DMS114 treated with DMSO at 0.1 percent for 48 hours (cell line): ENCODE measurements at regions not wholly inside any gene's neighbourhood (a gene's known extent, or its start where the extent isn't known, plus 50 kb on each side); places are given as distances from the start of the nearest gene placed in this dataset.
"Not testable (repeated sequence)": the region's sequence is repeated elsewhere in the genome, so short reads cannot be mapped to it uniquely, and the experiment has no call there.

Experiments
- DNase-seq: peaks from one replicate; lab custom pipeline; 2025; ENCODE audit not compliant: unreplicated experiment; lab: John Stamatoyannopoulos, UW

DNA sequence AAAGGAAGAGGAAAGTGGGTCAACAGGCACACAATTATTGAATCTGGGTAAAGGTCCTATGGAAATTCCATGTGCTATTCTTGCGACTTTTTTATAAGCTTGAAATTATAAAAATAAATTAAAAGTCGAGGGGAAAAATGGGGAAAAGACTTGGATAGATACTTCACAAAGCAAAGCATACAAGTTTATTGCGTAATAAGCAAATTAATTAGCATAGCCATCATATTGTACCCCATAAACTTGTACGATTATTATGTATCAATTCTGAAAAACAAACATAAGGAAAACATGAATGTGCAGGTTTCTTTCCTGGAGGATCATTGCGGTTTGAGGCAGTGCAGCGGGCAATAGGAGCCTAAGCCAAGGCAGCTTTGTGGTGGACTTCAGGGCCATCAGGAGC lies 351.6 kb upstream of the NOX3 start:
- DNase-seq: no peak

GRCh38 chr6:155801046-155801445 lies 345.4 kb upstream of the NOX3 start:
- DNase-seq: no peak

DNA sequence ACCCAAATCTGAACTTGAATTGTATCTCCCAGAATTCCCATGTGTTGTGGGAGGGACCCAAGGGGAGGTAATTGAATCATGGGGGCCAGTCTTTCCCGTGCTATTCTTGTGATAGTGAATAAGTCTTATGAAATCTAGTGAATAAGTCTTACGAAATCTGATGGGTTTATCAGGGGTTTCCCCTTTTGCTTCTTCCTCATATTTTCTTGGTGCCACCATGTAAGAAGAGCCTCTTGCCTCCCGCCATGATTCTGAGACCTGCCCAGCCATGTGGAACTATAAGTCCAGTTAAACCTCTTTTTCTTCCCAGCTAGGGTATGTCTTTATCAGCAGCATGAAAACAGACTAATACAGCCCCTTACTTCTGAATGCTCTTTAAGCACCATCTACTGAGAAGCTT lies 343.2 kb upstream of the NOX3 start:
- not testable (repeated sequence) for DNase-seq

DNA sequence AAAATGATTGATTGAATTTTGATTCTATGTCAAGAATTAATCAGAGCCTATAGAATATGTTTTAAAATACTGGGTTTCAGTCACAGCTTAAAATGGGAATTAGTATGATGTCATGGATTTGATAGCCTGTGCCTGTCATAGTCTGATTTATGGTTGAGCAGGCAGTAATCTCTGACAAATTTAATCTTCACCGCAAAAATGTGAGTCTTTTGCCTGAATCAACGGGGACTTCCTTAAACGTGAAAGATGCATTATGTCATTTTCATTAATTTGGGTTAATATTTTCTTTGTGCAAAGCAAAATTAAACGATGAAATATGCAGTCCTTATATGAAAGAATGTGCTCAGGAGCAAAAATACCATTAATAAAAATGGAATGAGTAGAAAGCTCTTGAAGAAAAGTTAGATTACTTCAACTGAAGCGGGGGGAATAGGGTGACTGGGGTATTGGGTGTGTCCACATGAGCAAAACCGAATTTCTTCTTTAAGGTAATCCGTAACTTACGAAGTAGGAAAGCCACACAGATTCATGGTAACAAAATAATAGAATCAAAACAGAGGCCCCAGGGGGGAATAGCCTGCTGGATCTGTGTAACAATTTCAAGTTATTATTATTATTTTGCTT lies 339.6 kb upstream of the NOX3 start:
- no peak for DNase-seq

DNA sequence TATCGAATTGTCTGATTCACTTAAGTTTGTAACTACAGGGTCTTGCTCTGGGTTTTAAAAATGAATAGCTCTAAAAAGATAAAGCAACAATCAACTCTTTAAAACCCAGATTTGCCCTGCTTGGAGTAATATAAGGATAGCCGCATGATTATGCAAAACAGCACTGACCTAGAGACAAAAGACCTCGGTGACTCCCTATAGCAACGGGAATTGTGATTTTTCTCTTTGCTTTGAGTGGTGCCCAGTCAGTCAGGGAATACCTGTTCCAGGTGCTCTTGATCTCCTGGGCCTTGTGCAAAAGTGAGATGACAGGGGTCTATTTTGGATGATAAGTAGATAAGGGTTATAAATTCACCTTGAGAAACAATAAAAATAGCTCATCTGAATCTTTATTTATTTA lies 336.3 kb upstream of the NOX3 start:
- no peak for DNase-seq

DNA sequence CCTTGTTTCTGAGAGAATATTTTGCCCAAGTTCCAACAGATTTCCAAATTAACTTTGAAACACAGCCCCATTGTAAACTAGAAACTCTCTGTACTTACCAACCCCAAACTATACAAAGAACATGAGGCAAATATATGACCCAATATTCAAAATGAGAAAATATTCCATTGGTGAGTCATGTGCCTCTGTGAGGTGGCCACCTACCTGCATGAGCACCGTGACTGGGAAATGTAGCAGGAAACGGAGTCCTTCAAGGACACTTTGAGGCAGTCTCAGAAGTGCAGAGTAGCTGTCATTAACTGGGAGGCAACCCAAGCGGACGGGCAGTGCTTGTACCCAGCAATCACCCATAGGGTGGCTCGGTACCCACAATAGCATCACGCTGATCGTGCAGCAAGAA lies 335.5 kb upstream of the NOX3 start:
- no peak for DNase-seq

DNA sequence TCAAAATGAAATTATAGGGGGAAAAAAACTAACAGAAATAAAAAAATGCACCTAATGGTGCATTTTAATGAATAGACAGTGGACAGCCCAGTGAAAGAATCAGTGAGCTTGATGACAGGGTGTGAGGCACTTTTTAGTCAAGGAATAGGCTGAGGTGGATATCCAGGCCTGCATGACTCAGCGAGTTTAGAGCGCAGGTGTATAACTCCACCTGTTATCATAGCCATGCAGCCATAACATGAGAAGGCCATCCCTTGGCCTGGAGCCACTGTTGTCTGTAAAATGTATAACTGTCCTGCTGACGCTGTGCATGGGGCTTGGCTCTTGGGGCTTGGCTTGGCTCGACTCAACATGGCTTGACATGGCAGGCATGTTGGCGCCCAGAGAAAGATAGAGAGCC lies 331.5 kb upstream of the NOX3 start:
- no peak for DNase-seq

- DNase-seq: no peak
These were observed 330.9 kb upstream of the NOX3 start for GRCh38 chr6:155786528-155786927.

- DNase-seq: no peak
These were observed 327.3 kb upstream of the NOX3 start for GRCh38 chr6:155782739-155783459.

- no peak for DNase-seq
These were observed 326.7 kb upstream of the NOX3 start for GRCh38 chr6:155782320-155782731.

- DNase-seq: no peak
These were observed 323.8 kb upstream of the NOX3 start for GRCh38 chr6:155779456-155779855.

DNA sequence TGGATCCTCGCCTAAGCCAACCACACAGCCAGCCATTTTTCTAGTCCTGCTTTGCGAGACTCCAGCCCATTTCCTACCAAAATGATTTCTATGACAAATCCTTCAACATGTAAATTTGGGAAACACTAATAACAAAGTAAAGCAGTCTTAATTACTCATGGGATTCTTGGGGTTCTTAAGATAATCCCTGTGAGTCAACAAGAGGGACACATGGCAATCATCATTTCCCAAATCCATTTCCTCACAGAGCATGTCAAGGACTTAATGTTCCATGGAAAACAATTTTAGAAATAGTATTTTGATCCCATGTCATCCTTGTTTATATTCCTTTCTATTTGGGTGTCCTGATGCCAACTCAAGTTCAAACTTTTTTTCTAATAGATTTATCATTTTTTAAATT lies 322.7 kb upstream of the NOX3 start:
- no peak for DNase-seq

DNA sequence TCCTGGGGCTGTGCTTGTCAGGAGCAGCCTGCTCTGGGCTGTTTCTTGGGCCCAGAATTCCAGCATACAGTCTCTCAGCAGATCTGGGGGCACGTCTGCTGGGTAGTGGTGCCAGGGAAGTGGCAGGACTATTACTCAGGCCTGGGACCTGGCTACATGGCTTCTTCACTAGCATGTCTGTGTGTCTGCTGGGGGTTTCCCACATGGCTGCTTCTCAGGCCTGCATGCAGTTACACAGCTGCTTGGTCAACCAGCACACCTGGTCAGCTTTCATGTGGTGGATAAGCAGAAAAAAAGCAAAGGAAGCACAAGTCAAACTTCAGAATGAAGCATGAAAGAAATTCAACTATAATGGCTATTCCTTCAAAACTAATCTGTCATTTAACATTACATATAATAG lies 316.2 kb upstream of the NOX3 start:
- no peak for DNase-seq

DNA sequence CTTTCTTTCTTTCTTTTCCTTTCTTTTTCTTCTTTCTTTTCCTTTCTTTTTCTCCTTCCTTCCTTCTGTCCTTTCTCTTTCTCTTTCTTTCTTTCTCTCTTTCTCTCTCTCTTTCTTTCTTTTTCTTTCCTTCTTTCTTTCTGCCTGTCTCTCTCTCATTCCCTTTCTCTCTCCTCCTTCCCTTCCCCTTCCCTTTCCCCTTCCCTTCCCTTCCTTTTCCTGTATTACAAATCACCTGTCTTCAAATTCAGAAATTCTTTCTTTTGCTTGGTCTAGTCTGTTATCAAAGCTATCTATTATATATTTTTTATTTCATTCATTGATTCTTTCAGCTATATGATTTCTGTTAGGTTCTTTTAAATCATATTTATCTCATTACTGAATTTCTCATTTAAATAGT lies 315.2 kb upstream of the NOX3 start:
- DNase-seq: no peak

DNA sequence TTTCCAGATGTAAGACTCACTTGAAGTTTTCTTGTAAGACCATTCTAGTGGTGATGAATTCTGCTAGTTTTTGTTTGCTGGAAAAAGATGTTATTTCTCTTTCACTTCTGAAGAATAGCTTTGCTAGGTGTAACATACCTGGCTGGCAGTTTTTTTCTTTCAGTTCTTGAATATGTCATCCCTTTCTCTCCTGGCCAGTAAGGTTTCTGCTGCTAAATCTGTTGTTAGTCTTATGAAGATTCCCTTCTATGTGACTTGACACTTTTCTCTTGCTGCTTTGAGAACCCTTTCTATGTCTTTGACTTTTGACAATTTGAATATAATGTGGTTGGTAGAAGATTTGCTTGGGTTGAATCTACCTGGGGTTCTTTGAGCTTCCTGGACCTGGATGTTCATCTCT lies 314.7 kb upstream of the NOX3 start:
- DNase-seq: no peak

DNA sequence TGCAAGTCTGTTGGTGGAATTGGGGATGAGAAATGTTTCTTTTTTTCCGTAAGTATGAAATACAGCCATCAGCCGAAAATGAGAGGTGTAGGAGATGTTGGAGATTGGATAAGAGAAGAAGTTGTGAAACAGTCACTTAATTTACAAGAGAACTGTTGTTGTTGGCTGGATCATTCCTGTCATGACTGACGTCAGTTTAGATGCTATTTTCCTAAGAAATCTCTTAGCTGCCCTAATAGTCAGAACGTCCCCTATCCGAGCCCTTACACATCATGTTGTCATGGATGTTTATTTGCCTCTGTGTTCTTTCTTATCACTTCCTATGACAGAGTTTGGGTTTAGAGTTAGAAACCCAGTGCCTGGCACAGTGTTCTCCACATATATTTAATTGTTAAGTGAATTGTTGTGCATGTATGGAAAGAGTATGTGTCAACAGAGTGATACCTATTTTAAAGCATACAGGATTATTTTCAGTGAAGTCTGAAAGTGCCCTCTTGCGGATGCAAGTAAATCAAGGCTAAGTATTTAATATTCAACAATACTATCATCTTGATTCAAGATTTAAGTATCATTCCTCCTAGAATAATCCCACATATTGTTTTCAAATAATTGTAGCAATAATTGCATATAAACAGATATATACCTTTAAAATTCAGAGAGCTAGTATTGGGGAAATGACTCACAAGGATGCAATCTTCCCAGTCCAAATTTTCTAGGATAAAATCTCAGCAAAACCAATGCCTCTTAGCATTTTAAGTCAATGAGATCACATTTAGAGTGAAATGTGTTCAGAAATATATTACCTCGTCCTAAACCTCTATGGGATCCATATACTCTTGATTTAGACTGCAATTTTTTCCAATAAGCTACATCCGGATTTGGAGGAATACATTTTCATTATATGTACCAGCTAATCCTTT lies 309.9 kb upstream of the NOX3 start:
- no peak for DNase-seq

DNA sequence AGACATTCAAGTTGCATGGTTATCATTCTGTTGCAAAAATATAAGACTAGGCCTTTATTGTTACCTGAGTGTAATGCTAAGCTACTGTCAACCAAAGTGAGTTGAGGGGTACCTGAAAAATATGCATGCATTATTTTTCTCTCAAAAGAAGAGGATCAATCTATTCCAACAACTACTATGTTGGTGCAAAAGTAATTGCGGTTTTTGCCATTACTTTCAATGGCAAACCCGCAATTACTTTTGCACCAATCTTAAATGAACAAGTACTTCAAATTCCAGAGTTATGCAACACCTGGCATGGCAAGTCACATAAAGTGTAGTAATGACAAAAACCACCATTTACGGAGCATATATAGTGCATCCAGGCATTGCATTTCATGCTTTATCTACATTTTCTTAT lies 307.0 kb upstream of the NOX3 start:
- no peak for DNase-seq

DNA sequence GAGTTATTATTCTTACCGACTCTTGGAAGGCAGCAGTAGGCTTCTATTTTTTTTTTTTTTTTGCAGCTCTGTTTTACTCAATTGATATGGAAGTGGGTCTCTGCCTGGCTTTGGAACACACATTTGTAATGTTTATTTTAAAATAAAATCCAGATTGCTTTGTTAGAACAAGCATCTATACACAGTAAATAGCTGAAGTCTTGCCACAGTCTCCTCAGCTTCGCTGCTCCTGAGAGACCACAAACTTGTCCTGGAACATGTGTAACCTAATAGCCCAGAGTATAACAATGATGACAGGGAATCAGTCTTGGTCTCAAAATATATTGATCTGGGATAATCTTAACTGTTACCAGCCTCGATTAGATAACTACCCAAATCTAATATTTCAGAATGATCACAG lies 299.8 kb upstream of the NOX3 start:
- DNase-seq: no peak

DNA sequence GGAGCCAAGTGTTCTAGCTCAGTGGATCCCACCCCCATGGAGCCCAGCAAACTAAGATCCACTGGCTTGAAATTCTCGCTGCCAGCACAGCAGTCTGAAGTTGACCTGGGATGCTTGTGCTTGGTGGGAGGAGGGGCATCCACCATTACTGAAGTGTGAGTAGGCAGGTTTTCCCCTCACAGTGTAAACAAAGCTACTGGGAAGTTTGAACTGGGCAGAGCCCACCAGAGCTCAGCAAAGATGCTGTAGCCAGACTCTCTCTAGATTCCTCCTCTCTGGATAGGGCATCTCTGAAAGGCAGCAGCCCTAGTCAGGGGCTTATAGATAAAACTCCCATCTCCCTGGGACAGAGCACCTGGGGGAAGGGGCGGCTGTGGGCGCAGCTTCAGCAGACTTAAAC lies 293.1 kb upstream of the NOX3 start:
- DNase-seq: not testable (repeated sequence)

DNA sequence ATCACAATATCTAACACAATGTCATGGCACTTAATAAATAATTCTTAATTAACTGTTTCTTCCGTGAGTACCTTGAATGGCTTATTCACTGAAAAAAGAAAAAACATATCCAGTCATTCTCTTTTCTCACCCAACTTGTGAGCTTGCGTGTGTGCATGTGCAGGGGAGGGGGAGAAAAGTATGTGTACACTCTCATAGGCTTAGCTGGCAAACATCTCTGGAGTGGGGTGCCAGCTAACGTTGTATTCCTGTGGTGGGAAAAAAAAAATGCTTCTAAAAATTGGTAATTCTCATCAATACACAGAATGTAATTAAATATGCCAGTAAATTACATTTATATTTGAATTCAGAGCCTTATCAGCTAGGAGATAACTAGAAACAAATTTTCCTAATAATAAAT lies 291.9 kb upstream of the NOX3 start:
- no peak for DNase-seq

DNA sequence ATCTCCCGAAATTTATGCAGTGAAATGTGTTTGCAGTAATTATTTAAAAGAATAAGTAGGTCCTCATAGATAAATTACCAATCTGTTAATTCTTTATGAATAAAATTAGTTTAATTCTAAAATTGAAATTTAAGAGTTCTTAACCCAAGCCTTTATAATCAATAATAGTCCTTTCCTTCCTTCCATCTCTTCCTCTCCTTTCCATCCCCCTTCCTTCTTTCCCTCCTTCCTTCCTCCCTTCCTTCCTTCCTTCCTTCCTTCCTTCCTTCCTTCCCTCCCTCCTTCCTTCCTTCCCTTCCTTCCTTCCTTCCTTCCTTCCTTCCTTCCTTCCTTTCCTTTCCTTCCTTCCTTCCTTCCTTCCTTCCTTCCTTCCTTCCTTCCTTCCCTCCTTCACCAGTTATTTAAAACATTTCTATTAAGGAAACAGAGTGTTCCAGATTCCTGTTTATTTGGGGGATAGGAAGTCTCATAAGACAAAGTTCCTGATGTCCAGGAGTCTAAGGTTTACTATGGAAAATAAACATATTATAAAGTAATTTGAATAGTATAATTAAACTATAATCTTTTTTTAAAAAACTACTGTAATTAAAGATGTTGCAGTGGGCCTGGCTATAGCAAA lies 285.3 kb upstream of the NOX3 start:
- no peak for DNase-seq
